Peyer's patch (tissue), 4 donors: ENCODE measurements at regions not wholly inside any gene's neighbourhood (a gene's known extent, or its start where the extent isn't known, plus 50 kb on each side); places are given as distances from the start of the nearest gene placed in this dataset.

Experiments
- DNase-seq, 3 donors: peaks; one replicate each; pipeline ENCODE4 v3.0.0-alpha.2; 2017 to 2019
- H3K27ac ChIP-seq, 4 donors: fragments of 200-600 bp; sonication (generic); one replicate each; pipeline ENCODE4 v1.5.1; 2016 to 2019
- H3K27me3 ChIP-seq, 2 donors: fragments of 200-600 bp; sonication (generic); one replicate each; pipeline ENCODE4 v1.5.1; 2019
- H3K36me3 ChIP-seq, 3 donors: fragments of 200-600 bp; sonication (generic); one replicate each; pipeline ENCODE4 v1.5.1; 2016 to 2019
- H3K4me1 ChIP-seq, 4 donors: fragments of 200-600 bp; sonication (generic); one replicate each; pipeline ENCODE4 v1.5.1; 2016 to 2019
- H3K4me3 ChIP-seq, 4 donors: fragments of 200-600 bp; sonication (generic); 1 replicate in 3 of 4; 2 replicates in 1 of 4; pipeline ENCODE4 v1.5.1; 2016 to 2019; ENCODE audit warnings: mild to moderate bottlenecking in 1 of 4
- H3K9me3 ChIP-seq, 4 donors: fragments of 200-600 bp; sonication (generic); one replicate each; pipeline ENCODE4 v1.5.1; 2016 to 2019; ENCODE audit warnings: mild to moderate bottlenecking in 1 of 4
- CTCF ChIP-seq, 6 experiments: fragments of 450-650 bp in 4 of 6; fragments of 200-600 bp in 2 of 6; sonication (generic) in 1 of 6; IDR thresholded peaks; one replicate each; pipeline ENCODE4 v1.5.1; 2017 to 2019; ENCODE audit warnings: antibody characterized with exemption in 6 of 6, mild to moderate bottlenecking in 3 of 6, moderate library complexity in 1 of 6
- POLR2A ChIP-seq, 2 donors: fragments of 450-650 bp; IDR thresholded peaks; one replicate each; pipeline ENCODE4 v1.5.1; 2017; ENCODE audit warnings: antibody characterized with exemption in 2 of 2, mild to moderate bottlenecking in 2 of 2, moderate library complexity in 2 of 2

- H3K27me3 ChIP-seq = no peaks in the 10 kb centered on the region
- no peak for DNase-seq
- no peaks in the 10 kb centered on the region for H3K9me3 ChIP-seq
- H3K4me3 ChIP-seq = no peak overlapping the region
- no peaks in the 10 kb centered on the region for H3K4me1 ChIP-seq
- H3K27ac ChIP-seq = no peak overlapping the region
- no peaks in the 10 kb centered on the region for H3K36me3 ChIP-seq
- TF ChIP-seq POLR2A (IDR thresholded peaks at IDR 0.05) = no peak
- TF ChIP-seq CTCF (IDR thresholded peaks at IDR 0.05) = no peak
Observed at GRCh38 chr12:97024393-97024792, 117.3 kb downstream of the NEDD1 start.

- H3K36me3 ChIP-seq = no peaks in the 10 kb centered on the region
- H3K4me3 ChIP-seq = no peak overlapping the region
- no peaks in the 10 kb centered on the region for H3K9me3 ChIP-seq
- H3K4me1 ChIP-seq = no peaks in the 10 kb centered on the region
- H3K27ac ChIP-seq = no peak overlapping the region
- TF ChIP-seq CTCF (IDR thresholded peaks at IDR 0.05) = no peak
- TF ChIP-seq POLR2A (IDR thresholded peaks at IDR 0.05) = no peak
- no peaks in the 10 kb centered on the region for H3K27me3 ChIP-seq
- no peak for DNase-seq
Observed at GRCh38 chr12:97026901-97027300, 119.8 kb downstream of the NEDD1 start.

- no peak for TF ChIP-seq POLR2A (IDR thresholded peaks at IDR 0.05)
- TF ChIP-seq CTCF (IDR thresholded peaks at IDR 0.05) = no peak
- Histone ChIP-seq H3K36me3 (no peaks in the 10 kb centered on the region), H3K4me3 (no peak overlapping the region), H3K9me3 (no peaks in the 10 kb centered on the region), H3K27me3 (no peaks in the 10 kb centered on the region), H3K4me1 (no peaks in the 10 kb centered on the region), H3K27ac (no peak overlapping the region)
- DNase-seq = no peak
Observed at GRCh38 chr12:97027482-97027881, 120.4 kb downstream of the NEDD1 start.

GRCh38 chr12:97038131-97038530 is 131.1 kb downstream of the NEDD1 start:
- no peaks in the 10 kb centered on the region for H3K36me3 ChIP-seq
- H3K4me1 ChIP-seq = no peaks in the 10 kb centered on the region
- TF ChIP-seq POLR2A (IDR thresholded peaks at IDR 0.05) (no peak), CTCF (IDR thresholded peaks at IDR 0.05) (no peak)
- H3K27ac ChIP-seq = no peak overlapping the region
- H3K27me3 ChIP-seq = no peaks in the 10 kb centered on the region
- no peaks in the 10 kb centered on the region for H3K9me3 ChIP-seq
- no peak for DNase-seq
- H3K4me3 ChIP-seq = no peak overlapping the region

GRCh38 chr12:97038834-97039233 is 131.8 kb downstream of the NEDD1 start:
- H3K27ac ChIP-seq = no peak overlapping the region
- no peak overlapping the region for H3K4me3 ChIP-seq
- H3K36me3 ChIP-seq = no peaks in the 10 kb centered on the region
- no peak for TF ChIP-seq CTCF (IDR thresholded peaks at IDR 0.05)
- no peak for TF ChIP-seq POLR2A (IDR thresholded peaks at IDR 0.05)
- no peak for DNase-seq
- H3K27me3 ChIP-seq = no peaks in the 10 kb centered on the region
- no peaks in the 10 kb centered on the region for H3K4me1 ChIP-seq
- no peaks in the 10 kb centered on the region for H3K9me3 ChIP-seq

DNA sequence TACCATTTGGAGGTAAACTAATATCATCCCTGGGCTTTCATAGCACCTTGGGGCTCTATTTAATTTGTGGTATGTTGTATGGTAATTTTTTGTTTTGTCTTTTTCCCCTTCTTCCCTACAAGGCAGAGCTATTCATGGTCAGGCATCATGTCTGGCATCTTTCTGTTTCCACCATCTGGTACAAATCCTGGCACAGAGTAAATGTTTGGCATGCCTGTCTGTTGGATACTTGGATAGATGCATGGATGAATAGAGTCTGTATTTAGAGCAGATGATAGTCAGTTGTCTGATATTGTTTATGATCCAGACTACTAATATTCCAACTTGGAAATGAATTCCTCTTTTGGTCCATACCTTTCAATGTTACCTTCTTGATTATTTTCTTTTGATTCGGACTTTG is 139.8 kb downstream of the NEDD1 start:
- TF ChIP-seq POLR2A (IDR thresholded peaks at IDR 0.05) = no peak
- TF ChIP-seq CTCF (IDR thresholded peaks at IDR 0.05) = no peak
- no peaks in the 10 kb centered on the region for H3K27me3 ChIP-seq
- no peak for DNase-seq
- no peaks in the 10 kb centered on the region for H3K9me3 ChIP-seq
- H3K27ac ChIP-seq = no peak overlapping the region
- no peak overlapping the region for H3K4me3 ChIP-seq
- no peaks in the 10 kb centered on the region for H3K36me3 ChIP-seq
- H3K4me1 ChIP-seq = no peaks in the 10 kb centered on the region
